Hepatocyte (in vitro differentiated cells): ENCODE measurements at regions not wholly inside any gene's neighbourhood (a gene's known extent, or its start where the extent isn't known, plus 50 kb on each side); places are given as distances from the start of the nearest gene placed in this dataset.
A peak's percentile ranks its signal among the peaks of the same experiment; 100 is the strongest.

ENCODE experiments used
- DNase-seq: peaks from one replicate; pipeline ENCODE4 v3.0.0-alpha.2; 2016; ENCODE audit warnings: low spot score
- H2AFZ ChIP-seq: fragments of 200-600 bp; sonication (generic); 2 replicates; pipeline ENCODE4 v1.6.0; 2016; ENCODE audit warnings: antibody characterized with exemption, mild to moderate bottlenecking
- H3K27ac ChIP-seq: fragments of 200-600 bp; sonication (generic); 2 replicates; pipeline ENCODE4 v1.5.1; 2016; ENCODE audit warnings: mild to moderate bottlenecking
- H3K27me3 ChIP-seq: fragments of 200-600 bp; sonication (generic); 2 replicates; pipeline ENCODE4 v1.6.1; 2016
- H3K36me3 ChIP-seq: fragments of 200-600 bp; sonication (generic); replicated peaks from 2 replicates; pipeline ENCODE4 v1.5.1; 2016; ENCODE audit warnings: low read depth; ENCODE audit not compliant: insufficient read depth
- H3K4me1 ChIP-seq: fragments of 200-600 bp; sonication (generic); 2 replicates; pipeline ENCODE4 v1.5.1; 2016; ENCODE audit warnings: mild to moderate bottlenecking, moderate library complexity; ENCODE audit not compliant: insufficient read depth
- H3K4me2 ChIP-seq: fragments of 200-600 bp; sonication (generic); 2 replicates; pipeline ENCODE4 v1.6.0; 2016
- H3K4me3 ChIP-seq: fragments of 200-600 bp; sonication (generic); 2 replicates; pipeline ENCODE4 v1.5.1; 2016; ENCODE audit warnings: mild to moderate bottlenecking
- H3K79me2 ChIP-seq: fragments of 200-600 bp; sonication (generic); 2 replicates; pipeline ENCODE4 v1.6.0; 2017; ENCODE audit warnings: mild to moderate bottlenecking
- H3K9me2 ChIP-seq: fragments of 200-600 bp; sonication (generic); replicated peaks from 2 replicates; pipeline ENCODE4 v1.6.0; 2017; ENCODE audit warnings: mild to moderate bottlenecking; ENCODE audit not compliant: insufficient read depth
- H3K9me3 ChIP-seq: fragments of 200-600 bp; sonication (generic); 2 replicates; pipeline ENCODE4 v1.5.1; 2016; ENCODE audit warnings: low read depth, mild to moderate bottlenecking
- H4K20me1 ChIP-seq: fragments of 200-600 bp; sonication (generic); 2 replicates; pipeline ENCODE4 v1.6.0; 2016; ENCODE audit warnings: mild to moderate bottlenecking; ENCODE audit not compliant: insufficient read depth, poor library complexity, severe bottlenecking
- CTCF ChIP-seq: fragments of 200-600 bp; sonication (generic); IDR thresholded peaks from 2 replicates; pipeline ENCODE4 v1.5.1; 2016; ENCODE audit warnings: antibody characterized with exemption, mild to moderate bottlenecking; ENCODE audit not compliant: poor library complexity
- EZH2 ChIP-seq: fragments of 200-600 bp; sonication (generic); IDR thresholded peaks from 2 replicates; pipeline ENCODE4 v1.6.1; 2016; ENCODE audit warnings: antibody characterized with exemption, mild to moderate bottlenecking, borderline replicate concordance
- EZH2phosphoT487 ChIP-seq: fragments of 200-600 bp; sonication (generic); IDR thresholded peaks from one replicate; pipeline ENCODE4 v1.6.1; 2018; ENCODE audit warnings: antibody characterized with exemption, mild to moderate bottlenecking, low read depth, moderate library complexity; ENCODE audit not compliant: unreplicated experiment, severe bottlenecking
- WGBS: methylation state at CpG from one replicate; pipeline ENCODE4 v1.1.6; 2016; ENCODE audit warnings: low lambda C conversion rate; ENCODE audit errors: missing lambda C conversion rate; 5-methylcytosine and 5-hydroxymethylcytosine counted together

- H4K20me1 ChIP-seq, result no peaks in the 10 kb centered on the region
- WGBS, result 95% methylated on average over 1 of the region's 1 CpG
- no peak for TF ChIP-seq EZH2phosphoT487
- no peak overlapping the region for H3K4me2 ChIP-seq
- DNase-seq, result no peak
- no peaks in the 10 kb centered on the region for H3K27me3 ChIP-seq
- H3K9me2 ChIP-seq, result no peaks in the 10 kb centered on the region
- H3K4me1 ChIP-seq, result peaks cover 38% of the 10 kb centered on the region
- H3K9me3 ChIP-seq, result no peaks in the 10 kb centered on the region
- H3K27ac ChIP-seq, result no peak overlapping the region
- H3K79me2 ChIP-seq, result no peaks in the 10 kb centered on the region
- no peaks in the 10 kb centered on the region for H3K36me3 ChIP-seq
- H2AFZ ChIP-seq, result no peak overlapping the region
- no peak overlapping the region for H3K4me3 ChIP-seq
These were observed 138.7 kb upstream of the IRF2BP2 start for GRCh38 chr1:234748713-234749112.

GRCh38 chr1:234748066-234748465 is 138.1 kb upstream of the IRF2BP2 start:
- TF ChIP-seq EZH2 (no peak), EZH2phosphoT487 (no peak), CTCF (no peak)
- Histone ChIP-seq H4K20me1 (no peaks in the 10 kb centered on the region), H3K36me3 (no peaks in the 10 kb centered on the region), H3K27me3 (no peaks in the 10 kb centered on the region), H3K79me2 (no peaks in the 10 kb centered on the region), H3K27ac (no peak overlapping the region), H3K9me2 (no peaks in the 10 kb centered on the region), H2AFZ (no peak overlapping the region), H3K4me2 (no peak overlapping the region), H3K4me1 (peaks cover 43% of the 10 kb centered on the region), H3K9me3 (no peaks in the 10 kb centered on the region), H3K4me3 (no peak overlapping the region)
- 95% methylated on average over 7 of the region's 7 CpGs for WGBS
- DNase-seq, result no peak

DNA sequence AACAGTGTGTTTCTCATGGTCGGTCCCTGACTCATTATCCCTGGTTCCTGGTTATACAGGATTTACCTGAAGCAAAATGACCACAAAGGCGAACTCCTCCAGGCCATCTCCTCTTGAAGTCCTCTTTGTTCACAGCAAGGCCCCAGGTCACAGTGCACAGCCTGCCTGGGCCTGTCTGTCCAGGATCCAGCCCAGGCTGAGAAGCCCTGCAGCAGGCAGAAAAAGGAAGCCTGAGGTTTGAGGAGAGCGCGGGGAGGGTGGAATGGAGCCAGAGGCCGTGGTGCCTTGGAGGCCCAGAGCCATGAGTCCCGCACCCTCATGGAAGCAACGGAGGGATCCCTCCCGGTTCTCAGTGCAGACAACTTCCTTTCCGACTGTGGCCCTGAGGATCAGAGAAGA is 136.8 kb upstream of the IRF2BP2 start:
- Histone ChIP-seq H3K9me2 (no peaks in the 10 kb centered on the region), H3K4me2 (no peak overlapping the region), H3K9me3 (no peaks in the 10 kb centered on the region), H3K27ac (peak overlapping the region; percentile 78), H2AFZ (no peak overlapping the region), H4K20me1 (no peaks in the 10 kb centered on the region), H3K79me2 (no peaks in the 10 kb centered on the region), H3K36me3 (no peaks in the 10 kb centered on the region), H3K4me3 (no peak overlapping the region), H3K27me3 (no peaks in the 10 kb centered on the region), H3K4me1 (peaks cover 42% of the 10 kb centered on the region)
- 79% methylated on average over 9 of the region's 9 CpGs for WGBS
- TF ChIP-seq CTCF (no peak), EZH2 (no peak), EZH2phosphoT487 (no peak)
- no peak for DNase-seq

GRCh38 chr1:234745844-234746797 is 136.1 kb upstream of the IRF2BP2 start:
- peak overlapping the region; percentile 1 for H2AFZ ChIP-seq
- peak overlapping the region; percentile 78 for H3K27ac ChIP-seq
- no peaks in the 10 kb centered on the region for H4K20me1 ChIP-seq
- no peaks in the 10 kb centered on the region for H3K9me3 ChIP-seq
- no peaks in the 10 kb centered on the region for H3K36me3 ChIP-seq
- TF ChIP-seq CTCF, result no peak
- no peak for TF ChIP-seq EZH2
- TF ChIP-seq EZH2phosphoT487, result no peak
- peak; percentile 65 for DNase-seq
- no peaks in the 10 kb centered on the region for H3K9me2 ChIP-seq
- H3K4me3 ChIP-seq, result no peak overlapping the region
- 44% methylated on average over 15 of the region's 15 CpGs for WGBS
- H3K4me2 ChIP-seq, result peak overlapping the region; percentile 25
- H3K27me3 ChIP-seq, result no peaks in the 10 kb centered on the region
- no peaks in the 10 kb centered on the region for H3K79me2 ChIP-seq
- H3K4me1 ChIP-seq, result peaks cover 39% of the 10 kb centered on the region
